ENCODE measurements at regions not wholly inside any gene's neighbourhood (a gene's known extent, or its start where the extent isn't known, plus 50 kb on each side); places are given as distances from the start of the nearest gene placed in this dataset.

GRCh38 chr15:68501616-68502015 lies 69.7 kb upstream of the ITGA11 start:
- Mint-ChIP-seq H3K27ac (ENCODE audit: unreplicated experiment) (peak overlapping the region; percentile 64), H3K4me1 (peaks cover 7% of the 10 kb centered on the region), H3K27me3 (ENCODE audit: low read depth) (no peaks in the 10 kb centered on the region), H3K9me3 (no peaks in the 10 kb centered on the region), H3K4me3 (no peak overlapping the region), H3K36me3 (ENCODE audit: low read depth) (no peaks in the 10 kb centered on the region)
- TF ChIP-seq CTCF (conservative IDR thresholded peaks at IDR 0.05) = no peak
- no peak for DNase-seq (ENCODE audit: low read depth, low spot score)

GRCh38 chr15:68502398-68502901 lies 70.5 kb upstream of the ITGA11 start:
- H3K4me1 Mint-ChIP-seq = peaks cover 7% of the 10 kb centered on the region

GRCh38 chr15:68503213-68503612 lies 71.2 kb upstream of the ITGA11 start:
- no peaks in the 10 kb centered on the region for H3K27me3 Mint-ChIP-seq (ENCODE audit: low read depth)
- no peak for TF ChIP-seq CTCF (conservative IDR thresholded peaks at IDR 0.05)
- peaks cover 7% of the 10 kb centered on the region for H3K4me1 Mint-ChIP-seq
- no peak for DNase-seq (ENCODE audit: low read depth, low spot score)
- no peak overlapping the region for H3K4me3 Mint-ChIP-seq
- peak overlapping the region; percentile 16 for H3K27ac Mint-ChIP-seq (ENCODE audit: unreplicated experiment)
- no peaks in the 10 kb centered on the region for H3K36me3 Mint-ChIP-seq (ENCODE audit: low read depth)
- H3K9me3 Mint-ChIP-seq = no peaks in the 10 kb centered on the region

More at GRCh38 chr15:68502398-68502901, 70.5 kb upstream of the ITGA11 start:
- H3K4me3 Mint-ChIP-seq = no peak overlapping the region
- TF ChIP-seq CTCF (conservative IDR thresholded peaks at IDR 0.05) = no peak
- no peak for DNase-seq (ENCODE audit: low read depth, low spot score)
- H3K27me3 Mint-ChIP-seq (ENCODE audit: low read depth) = no peaks in the 10 kb centered on the region
- no peaks in the 10 kb centered on the region for H3K36me3 Mint-ChIP-seq (ENCODE audit: low read depth)
- no peak overlapping the region for H3K27ac Mint-ChIP-seq (ENCODE audit: unreplicated experiment)
- no peaks in the 10 kb centered on the region for H3K9me3 Mint-ChIP-seq

- H3K36me3 Mint-ChIP-seq (ENCODE audit: low read depth) = no peaks in the 10 kb centered on the region
- TF ChIP-seq CTCF (conservative IDR thresholded peaks at IDR 0.05) = no peak
- H3K4me1 Mint-ChIP-seq = peaks cover 7% of the 10 kb centered on the region
- no peak for DNase-seq (ENCODE audit: low read depth, low spot score)
- peak overlapping the region; percentile 16 for H3K27ac Mint-ChIP-seq (ENCODE audit: unreplicated experiment)
- no peaks in the 10 kb centered on the region for H3K9me3 Mint-ChIP-seq
- no peaks in the 10 kb centered on the region for H3K27me3 Mint-ChIP-seq (ENCODE audit: low read depth)
- no peak overlapping the region for H3K4me3 Mint-ChIP-seq
Measured at GRCh38 chr15:68503791-68504680, 72.1 kb upstream of the ITGA11 start.

- no peak for DNase-seq (ENCODE audit: low read depth, low spot score)
- Mint-ChIP-seq H3K4me3 (no peak overlapping the region), H3K27me3 (ENCODE audit: low read depth) (no peaks in the 10 kb centered on the region), H3K27ac (ENCODE audit: unreplicated experiment) (no peak overlapping the region), H3K36me3 (ENCODE audit: low read depth) (no peaks in the 10 kb centered on the region), H3K9me3 (no peaks in the 10 kb centered on the region), H3K4me1 (peaks cover 7% of the 10 kb centered on the region)
- TF ChIP-seq CTCF (conservative IDR thresholded peaks at IDR 0.05) = no peak
Measured at GRCh38 chr15:68504681-68505170, 72.8 kb upstream of the ITGA11 start.

All from neural crest cell (in vitro differentiated cells).